HCT116 (cell line): ENCODE measurements at regions not wholly inside any gene's neighbourhood (a gene's known extent, or its start where the extent isn't known, plus 50 kb on each side); places are given as distances from the start of the nearest gene placed in this dataset.

Source experiments
- ATAC-seq: fragments of 200-7000 bp; cut with Tn5 transposase; 2 replicates; pipeline ENCODE4 v1.9.1; 2020; ENCODE audit warnings: mild to moderate bottlenecking, moderate library complexity
- BruUV-seq: library from RNA; stranded (reverse); fragments of 400-500 nt; replicated peaks from 2 replicates; lab custom pipeline; 2021; lab: Mats Ljungman, UMichigan
- CTCF ChIA-PET: fragments of 300-600 bp; sonication (Branson Sonifier 250); formaldehyde crosslinking; loops from one replicate; lab custom pipeline; 2021; ENCODE audit warnings: antibody characterized with exemption; lab: Charles Lee
- POLR2A ChIA-PET: fragments of 300-600, 350-600 bp; sonication (Branson Sonifier 250); formaldehyde crosslinking; loops from one replicate; lab custom pipeline; 2021; ENCODE audit warnings: antibody characterized with exemption; lab: Charles Lee
- RAD21 ChIA-PET, 2 experiments: fragments of 300-600 bp; sonication (Branson Sonifier 250); formaldehyde crosslinking; loops; one replicate each; lab custom pipeline; 2023; ENCODE audit warnings: low total read pairs in 2 of 2; ENCODE audit not compliant: uncharacterized antibody in 2 of 2, unreplicated experiment in 2 of 2, low non-redundant PET in 1 of 2; lab: Charles Lee
- DNase-seq: peaks from one replicate; pipeline ENCODE4 v3.0.0-alpha.2; 2010; ENCODE audit warnings: low read depth, low spot score
- H2AFZ ChIP-seq: fragments of 200-600 bp; shearing (Covaris generic), sonication (generic); 2 replicates; pipeline ENCODE4 v1.6.1; 2017; ENCODE audit warnings: low read depth, mixed run types, mixed read lengths, antibody characterized with exemption, low read length; ENCODE audit not compliant: poor library complexity, severe bottlenecking
- H3K27ac ChIP-seq: 2 replicates; pipeline ENCODE4 v1.5.1; 2012; ENCODE audit warnings: low read depth, low read length
- H3K27me3 ChIP-seq: fragments of 200-600 bp; sonication (generic); 2 replicates; pipeline ENCODE4 v1.6.1; 2016; ENCODE audit warnings: mixed run types, low read length, mixed read lengths; ENCODE audit not compliant: insufficient read depth
- H3K36me3 ChIP-seq, 2 experiments: fragments of 200-500 bp in 1 of 2; fragments of 200-600 bp in 1 of 2; sonication (Bioruptor generic) in 1 of 2; sonication (generic) in 1 of 2; 2 replicates each; pipeline versions ENCODE4 v1.5.1 to v1.6.1; 2014 to 2016; ENCODE audit warnings: low read length in 2 of 2, inconsistent platforms in 1 of 2, mixed read lengths in 1 of 2, mixed run types in 1 of 2; ENCODE audit not compliant: insufficient read depth in 2 of 2, control insufficient read depth in 1 of 2
- H3K4me1 ChIP-seq, 2 experiments: fragments of 200-600 bp in 1 of 2; sonication (generic) in 1 of 2; 2 replicates each; pipeline versions ENCODE4 v1.5.1 to v1.6.1; 2012 to 2017; ENCODE audit warnings: low read length in 2 of 2, inconsistent platforms in 1 of 2, mild to moderate bottlenecking in 1 of 2, mixed read lengths in 1 of 2, mixed run types in 1 of 2, moderate library complexity in 1 of 2; ENCODE audit not compliant: insufficient read depth in 2 of 2, control insufficient read depth in 1 of 2
- H3K4me2 ChIP-seq: fragments of 200-600 bp; sonication (generic); 2 replicates; pipeline ENCODE4 v1.6.1; 2017; ENCODE audit warnings: mixed run types, low read length, mixed read lengths
- H3K4me3 ChIP-seq, 2 experiments: fragments of 200-600 bp in 1 of 2; sonication (generic) in 1 of 2; replicated peaks in 1 of 2; 2 replicates each; pipeline ENCODE4 v1.5.1; 2011 to 2016; ENCODE audit warnings: low read length in 2 of 2, control low read depth in 1 of 2, low read depth in 1 of 2, mild to moderate bottlenecking in 1 of 2, mixed read lengths in 1 of 2, mixed run types in 1 of 2
- H3K79me2 ChIP-seq: fragments of 200-600 bp; sonication (generic); 2 replicates; pipeline ENCODE4 v1.6.1; 2017; ENCODE audit warnings: mild to moderate bottlenecking, mixed run types, low read length, moderate library complexity, mixed read lengths; ENCODE audit not compliant: insufficient read depth
- H3K9ac ChIP-seq: fragments of 200-600 bp; sonication (generic); 2 replicates; pipeline ENCODE4 v1.6.1; 2016; ENCODE audit warnings: low read length, mixed read lengths
- H3K9me2 ChIP-seq: fragments of 200-600 bp; sonication (generic), shearing (Covaris generic); 2 replicates; pipeline ENCODE4 v1.6.1; 2017; ENCODE audit warnings: mixed run types, mild to moderate bottlenecking, moderate library complexity; ENCODE audit not compliant: insufficient read depth
- H3K9me3 ChIP-seq, 2 experiments: fragments of 200-500 bp in 1 of 2; fragments of 200-600 bp in 1 of 2; sonication (Bioruptor generic) in 1 of 2; sonication (generic) in 1 of 2; 2 replicates each; pipeline ENCODE4 v1.6.1; 2014 to 2017; ENCODE audit warnings: low read length in 2 of 2, mixed read lengths in 2 of 2, inconsistent platforms in 1 of 2, low read depth in 1 of 2, mild to moderate bottlenecking in 1 of 2, mixed run types in 1 of 2, moderate library complexity in 1 of 2; ENCODE audit not compliant: control insufficient read depth in 1 of 2, insufficient read depth in 1 of 2
- H4K20me1 ChIP-seq: fragments of 200-600 bp; sonication (generic), shearing (Covaris generic); 2 replicates; pipeline ENCODE4 v1.6.1; 2017; ENCODE audit warnings: mixed run types, mild to moderate bottlenecking, moderate library complexity; ENCODE audit not compliant: insufficient read depth
- CBX3 ChIP-seq: IDR thresholded peaks from 2 replicates; pipeline ENCODE4 v1.6.1; 2012; ENCODE audit warnings: low read depth
- CEBPB ChIP-seq: IDR thresholded peaks from 2 replicates; pipeline ENCODE4 v1.6.1; 2012; ENCODE audit warnings: low read depth
- EGR1 ChIP-seq: IDR thresholded peaks from 2 replicates; pipeline ENCODE4 v1.6.1; 2012; ENCODE audit warnings: low read depth
- ELF1 ChIP-seq: IDR thresholded peaks from 2 replicates; pipeline ENCODE4 v1.6.1; 2012; ENCODE audit warnings: low read depth, borderline replicate concordance
- EZH2 ChIP-seq: fragments of 200-600 bp; sonication (generic); IDR thresholded peaks from 2 replicates; pipeline ENCODE4 v1.6.1; 2017; ENCODE audit warnings: antibody characterized with exemption, mixed run types
- EZH2phosphoT487 ChIP-seq: fragments of 200-600 bp; IDR thresholded peaks from 2 replicates; pipeline ENCODE4 v1.6.1; 2018; ENCODE audit warnings: antibody characterized with exemption, borderline replicate concordance
- FOSL1 ChIP-seq: IDR thresholded peaks from 2 replicates; pipeline ENCODE4 v1.6.1; 2012; ENCODE audit warnings: low read depth
- JUND ChIP-seq: IDR thresholded peaks from 2 replicates; pipeline ENCODE4 v1.6.1; 2012
- POLR2A ChIP-seq: IDR thresholded peaks from 2 replicates; pipeline ENCODE4 v1.7.0; 2011; ENCODE audit warnings: borderline replicate concordance; ENCODE audit not compliant: insufficient read depth, insufficient read length; ENCODE audit errors: extremely low read depth
- POLR2AphosphoS5 ChIP-seq: IDR thresholded peaks from 2 replicates; pipeline ENCODE4 v1.6.1; 2011; ENCODE audit warnings: mild to moderate bottlenecking, low read depth, low read length, moderate library complexity
- SIN3A ChIP-seq: IDR thresholded peaks from 2 replicates; pipeline ENCODE4 v1.6.1; 2012; ENCODE audit warnings: low read depth
- SP1 ChIP-seq: IDR thresholded peaks from 2 replicates; pipeline ENCODE4 v1.6.1; 2012; ENCODE audit warnings: low read depth
- YY1 ChIP-seq: IDR thresholded peaks from 2 replicates; pipeline ENCODE4 v1.6.1; 2011; ENCODE audit warnings: low read length, low read depth, moderate library complexity, mild to moderate bottlenecking; ENCODE audit not compliant: insufficient replicate concordance; ENCODE audit errors: extremely low read depth
- ZFX ChIP-seq: fragments of 450-650 bp; IDR thresholded peaks from 2 replicates; pipeline ENCODE4 v1.6.1; 2017
- ZNF274 ChIP-seq: fragments of 200-500 bp; sonication (Bioruptor generic); IDR thresholded peaks from 2 replicates; pipeline ENCODE4 v1.6.1; 2014; ENCODE audit warnings: mild to moderate bottlenecking, low read depth, low read length, inconsistent platforms
- intact Hi-C: fragments of 100-400 bp; cut with micrococcal nuclease; formaldehyde crosslinking; loops from 2 replicates; pipeline ENCODE4 v1.10.0; 2022
- TF ChIP-seq, protein P1 (sequence below): IDR thresholded peaks from 2 replicates; pipeline ENCODE4 v1.6.1; 2012; ENCODE audit warnings: low read depth

DNA sequence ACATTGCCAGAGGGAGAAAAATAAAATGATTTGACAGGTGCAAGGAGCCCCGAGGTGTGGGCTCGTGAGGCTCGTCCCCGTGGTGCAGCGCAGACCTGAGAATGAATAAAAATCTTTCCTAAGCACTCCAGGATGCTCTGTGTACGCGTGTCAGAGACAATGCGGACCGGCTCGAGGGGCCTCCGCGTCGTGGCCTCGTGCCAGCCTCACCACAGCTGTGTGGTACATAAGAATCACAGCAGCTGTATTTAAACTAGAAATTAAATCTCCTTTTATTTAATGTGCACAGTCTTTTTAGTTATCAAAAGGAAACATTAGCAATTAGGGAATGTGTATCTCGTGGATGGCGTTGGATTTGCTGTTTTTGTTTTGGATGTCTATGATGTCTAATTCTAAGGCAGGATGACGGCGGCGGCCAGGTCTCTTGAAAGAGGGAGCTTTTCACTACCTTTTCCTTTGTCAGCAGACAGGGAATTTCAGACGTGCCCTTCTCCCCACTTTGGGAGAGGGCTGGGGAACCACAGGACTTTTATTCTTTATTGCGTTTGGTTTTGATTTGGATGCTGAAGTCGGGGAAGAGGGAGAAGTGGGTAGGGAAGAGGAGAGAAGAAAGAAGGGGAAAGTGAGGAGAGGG lies 365.3 kb upstream of the SHH start:
- ChIA-PET RAD21 (no interaction called here), POLR2A (no interaction called here)
- no TSS peak for BruUV-seq

More for the DNA sequence above, 365.3 kb upstream of the SHH start:
- DNase-seq (no peak), ATAC-seq (no peak)
- intact Hi-C loops = no loop called here
- H3K9ac ChIP-seq = no peak overlapping the region
- H2AFZ ChIP-seq = no peak overlapping the region
- CTCF ChIA-PET = no interaction called here
- no peaks in the 10 kb centered on the region for H3K9me3 ChIP-seq
- no peaks in the 10 kb centered on the region for H4K20me1 ChIP-seq
- no peak overlapping the region for H3K4me2 ChIP-seq
- no peaks in the 10 kb centered on the region for H3K27me3 ChIP-seq
- no peaks in the 10 kb centered on the region for H3K36me3 ChIP-seq
- H3K79me2 ChIP-seq = no peaks in the 10 kb centered on the region
- H3K9me2 ChIP-seq = no peaks in the 10 kb centered on the region
- H3K4me1 ChIP-seq = no peaks in the 10 kb centered on the region
- no peak overlapping the region for H3K4me3 ChIP-seq
- H3K27ac ChIP-seq = no peak overlapping the region
- no peak for TF ChIP-seq EZH2
- no peak for TF ChIP-seq ZFX
- TF ChIP-seq POLR2A = no peak
- no peak for TF ChIP-seq SP1
- TF ChIP-seq ZNF274 = no peak
- TF ChIP-seq EGR1 = no peak
- TF ChIP-seq POLR2AphosphoS5 = no peak
- TF ChIP-seq JUND = no peak
- TF ChIP-seq YY1 = no peak
- no peak for TF ChIP-seq ELF1
- TF ChIP-seq, protein P1, sequence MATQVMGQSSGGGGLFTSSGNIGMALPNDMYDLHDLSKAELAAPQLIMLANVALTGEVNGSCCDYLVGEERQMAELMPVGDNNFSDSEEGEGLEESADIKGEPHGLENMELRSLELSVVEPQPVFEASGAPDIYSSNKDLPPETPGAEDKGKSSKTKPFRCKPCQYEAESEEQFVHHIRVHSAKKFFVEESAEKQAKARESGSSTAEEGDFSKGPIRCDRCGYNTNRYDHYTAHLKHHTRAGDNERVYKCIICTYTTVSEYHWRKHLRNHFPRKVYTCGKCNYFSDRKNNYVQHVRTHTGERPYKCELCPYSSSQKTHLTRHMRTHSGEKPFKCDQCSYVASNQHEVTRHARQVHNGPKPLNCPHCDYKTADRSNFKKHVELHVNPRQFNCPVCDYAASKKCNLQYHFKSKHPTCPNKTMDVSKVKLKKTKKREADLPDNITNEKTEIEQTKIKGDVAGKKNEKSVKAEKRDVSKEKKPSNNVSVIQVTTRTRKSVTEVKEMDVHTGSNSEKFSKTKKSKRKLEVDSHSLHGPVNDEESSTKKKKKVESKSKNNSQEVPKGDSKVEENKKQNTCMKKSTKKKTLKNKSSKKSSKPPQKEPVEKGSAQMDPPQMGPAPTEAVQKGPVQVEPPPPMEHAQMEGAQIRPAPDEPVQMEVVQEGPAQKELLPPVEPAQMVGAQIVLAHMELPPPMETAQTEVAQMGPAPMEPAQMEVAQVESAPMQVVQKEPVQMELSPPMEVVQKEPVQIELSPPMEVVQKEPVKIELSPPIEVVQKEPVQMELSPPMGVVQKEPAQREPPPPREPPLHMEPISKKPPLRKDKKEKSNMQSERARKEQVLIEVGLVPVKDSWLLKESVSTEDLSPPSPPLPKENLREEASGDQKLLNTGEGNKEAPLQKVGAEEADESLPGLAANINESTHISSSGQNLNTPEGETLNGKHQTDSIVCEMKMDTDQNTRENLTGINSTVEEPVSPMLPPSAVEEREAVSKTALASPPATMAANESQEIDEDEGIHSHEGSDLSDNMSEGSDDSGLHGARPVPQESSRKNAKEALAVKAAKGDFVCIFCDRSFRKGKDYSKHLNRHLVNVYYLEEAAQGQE = no peak
- TF ChIP-seq CEBPB = no peak
- no peak for TF ChIP-seq CBX3
- no peak for TF ChIP-seq SIN3A
- TF ChIP-seq EZH2phosphoT487 = no peak
- TF ChIP-seq FOSL1 = no peak
